Lower leg skin (tissue), 4 donors: ENCODE measurements at regions not wholly inside any gene's neighbourhood (a gene's known extent, or its start where the extent isn't known, plus 50 kb on each side); places are given as distances from the start of the nearest gene placed in this dataset.

Experiments
- DNase-seq, 2 donors: peaks; one replicate each; pipeline ENCODE4 v3.0.0-alpha.2; 2019; ENCODE audit warnings: low spot score in 2 of 2
- H3K4me3 ChIP-seq: fragments of 200-600 bp; sonication (generic); 2 replicates; pipeline ENCODE4 v1.5.1; 2017; ENCODE audit warnings: mild to moderate bottlenecking, low read depth; ENCODE audit not compliant: poor library complexity, severe bottlenecking
- CTCF ChIP-seq, 3 donors: fragments of 450-650 bp; IDR thresholded peaks; one replicate each; pipeline ENCODE4 v1.5.1; 2016; ENCODE audit warnings: antibody characterized with exemption in 3 of 3, mild to moderate bottlenecking in 3 of 3, moderate library complexity in 2 of 3
- POLR2A ChIP-seq, 2 donors: fragments of 450-650 bp; IDR thresholded peaks; one replicate each; pipeline ENCODE4 v1.6.1; 2016 to 2017; ENCODE audit warnings: antibody characterized with exemption in 2 of 2, mild to moderate bottlenecking in 1 of 2, moderate library complexity in 1 of 2
- WGBS, 2 donors: methylation state at CpG; one replicate each; pipeline ENCODE4 v1.1.5; 2018; 5-methylcytosine and 5-hydroxymethylcytosine counted together
- intact Hi-C: fragments of 100-400 bp; cut with DNase I; formaldehyde crosslinking; loops from one replicate; pipeline ENCODE4 v1.15.0; 2023; ENCODE audit warnings: low total_unique reads

GRCh38 chr3:18886331-18886730 is 262.0 kb upstream of the KCNH8 start:
- intact Hi-C loops: no loop called here
- no peak for DNase-seq
- no peak for TF ChIP-seq POLR2A (IDR thresholded peaks at IDR 0.05)
- no peak for TF ChIP-seq CTCF (IDR thresholded peaks at IDR 0.05)
- WGBS, 2 donors: 59% methylated on average over 6 of the region's 6 CpGs
- no peak overlapping the region for H3K4me3 ChIP-seq

- WGBS, 2 donors: 86 to 95% methylated on average over 6 of the region's 6 CpGs
- no peak for TF ChIP-seq CTCF (IDR thresholded peaks at IDR 0.05)
- no peak for TF ChIP-seq POLR2A (IDR thresholded peaks at IDR 0.05)
- DNase-seq: peak in 1 of 2 donors; percentile 68
These were observed 262.7 kb upstream of the KCNH8 start for GRCh38 chr3:18885612-18886011.

GRCh38 chr3:18883571-18883970 is 264.7 kb upstream of the KCNH8 start:
- DNase-seq: no peak
- intact Hi-C loops: no loop called here
- WGBS, 2 donors: 55 to 68% methylated on average over 2 of the region's 2 CpGs
- H3K4me3 ChIP-seq: no peak overlapping the region
- TF ChIP-seq POLR2A (IDR thresholded peaks at IDR 0.05) (no peak), CTCF (IDR thresholded peaks at IDR 0.05) (no peak)

More at GRCh38 chr3:18885612-18886011, 262.7 kb upstream of the KCNH8 start:
- intact Hi-C loops: no loop called here
- H3K4me3 ChIP-seq: no peak overlapping the region

GRCh38 chr3:18880691-18881090 is 267.6 kb upstream of the KCNH8 start:
- intact Hi-C loops: no loop called here
- H3K4me3 ChIP-seq: no peak overlapping the region
- no peak for TF ChIP-seq CTCF (IDR thresholded peaks at IDR 0.05)
- no peak for TF ChIP-seq POLR2A (IDR thresholded peaks at IDR 0.05)
- 82 to 85% methylated on average over 1 of the region's 1 CpG for WGBS, 2 donors
- DNase-seq: no peak

- intact Hi-C loops: no loop called here
- TF ChIP-seq POLR2A (IDR thresholded peaks at IDR 0.05) (no peak), CTCF (IDR thresholded peaks at IDR 0.05) (no peak)
- 79 to 94% methylated on average over 1 of the region's 1 CpG for WGBS, 2 donors
- no peak for DNase-seq
- H3K4me3 ChIP-seq: no peak overlapping the region
These were observed 275.8 kb upstream of the KCNH8 start for GRCh38 chr3:18872466-18872865.

- WGBS, 2 donors: 37 to 58% methylated on average over 2 of the region's 2 CpGs
- intact Hi-C loops: no loop called here
- no peak overlapping the region for H3K4me3 ChIP-seq
- TF ChIP-seq CTCF (IDR thresholded peaks at IDR 0.05) (no peak), POLR2A (IDR thresholded peaks at IDR 0.05) (no peak)
- no peak for DNase-seq
These were observed 277.7 kb upstream of the KCNH8 start for GRCh38 chr3:18870642-18871041.
